ENCODE measurements at regions not wholly inside any gene's neighbourhood (a gene's known extent, or its start where the extent isn't known, plus 50 kb on each side); places are given as distances from the start of the nearest gene placed in this dataset.

GRCh38 chr1:182122913-182123260 is 61.4 kb upstream of the ZNF648 start:
- no peak for DNase-seq (ENCODE audit: low read depth)

DNA sequence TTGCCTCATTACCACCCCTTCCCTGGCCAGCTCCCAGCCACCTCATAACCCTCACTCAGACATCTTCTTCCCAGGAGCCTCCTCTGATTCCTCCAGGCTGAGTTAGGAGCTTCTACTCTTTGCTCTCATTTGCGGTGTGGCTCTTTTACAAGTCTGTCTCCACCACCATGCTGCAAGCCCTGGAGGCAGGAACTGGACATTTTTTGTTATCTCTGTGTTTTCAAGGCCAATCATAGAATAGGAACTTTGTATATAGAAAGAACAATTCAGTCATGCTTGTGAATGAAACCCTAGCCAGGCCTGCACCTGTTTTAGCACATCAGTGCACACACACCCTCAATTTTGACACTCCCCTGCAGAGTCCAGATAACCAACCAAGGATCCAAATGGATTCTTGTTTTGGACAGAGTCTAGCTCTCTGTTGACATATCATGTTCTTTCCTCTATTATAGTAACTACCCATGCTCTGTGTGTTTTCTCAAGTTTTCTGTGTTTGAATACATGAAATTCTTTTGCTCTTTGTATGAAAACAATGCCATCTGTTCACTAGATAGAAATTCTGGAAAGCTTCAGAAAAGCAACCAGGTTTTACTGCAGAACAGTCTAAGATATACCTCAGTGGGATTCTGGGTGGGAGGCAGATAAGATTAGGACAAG is 60.9 kb upstream of the ZNF648 start:
- DNase-seq (ENCODE audit: low read depth): no peak

- no peak for DNase-seq (ENCODE audit: low read depth)
Measured at GRCh38 chr1:182121787-182122186, 60.3 kb upstream of the ZNF648 start.

DNA sequence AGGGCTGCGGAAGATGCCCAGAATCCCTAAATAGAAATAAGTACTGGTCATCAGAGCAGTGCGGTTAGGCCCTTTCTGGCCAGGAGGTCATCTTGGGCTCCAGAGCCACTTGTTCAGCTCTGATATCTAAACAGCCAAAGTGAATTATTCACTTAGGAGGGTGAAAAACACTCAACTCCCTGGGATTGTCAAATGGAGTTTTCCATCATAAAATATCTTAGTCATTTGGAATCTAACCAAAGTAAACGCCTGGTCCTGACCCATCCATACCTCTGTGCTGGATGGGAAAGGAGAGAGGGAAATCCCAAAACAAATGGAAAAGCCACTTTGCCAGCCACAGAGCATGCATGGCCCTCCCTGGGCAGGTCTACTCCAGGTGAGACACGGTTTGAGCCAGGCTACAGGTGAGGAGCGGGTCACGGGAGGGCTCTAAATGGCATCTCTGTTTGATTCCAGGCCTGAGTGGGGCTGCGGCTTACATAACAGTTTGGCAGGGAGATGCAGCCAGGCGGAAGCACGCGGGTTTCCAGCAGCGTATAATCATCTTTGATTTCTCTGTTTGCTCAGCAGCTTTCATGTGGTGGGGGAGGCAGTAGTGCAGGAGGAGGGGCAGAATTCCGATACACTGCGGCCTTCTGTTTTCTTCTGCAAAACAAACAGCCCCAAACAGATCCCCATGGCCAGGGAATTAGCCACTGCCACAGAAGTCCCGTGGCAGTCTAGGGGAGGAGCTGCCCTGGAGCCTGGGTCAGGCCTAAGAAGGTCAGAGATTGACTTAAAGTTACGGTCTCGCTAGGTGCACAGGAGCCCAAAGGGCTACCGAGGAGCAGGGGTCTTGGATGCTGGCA is 59.1 kb upstream of the ZNF648 start:
- no peak for DNase-seq (ENCODE audit: low read depth)

DNA sequence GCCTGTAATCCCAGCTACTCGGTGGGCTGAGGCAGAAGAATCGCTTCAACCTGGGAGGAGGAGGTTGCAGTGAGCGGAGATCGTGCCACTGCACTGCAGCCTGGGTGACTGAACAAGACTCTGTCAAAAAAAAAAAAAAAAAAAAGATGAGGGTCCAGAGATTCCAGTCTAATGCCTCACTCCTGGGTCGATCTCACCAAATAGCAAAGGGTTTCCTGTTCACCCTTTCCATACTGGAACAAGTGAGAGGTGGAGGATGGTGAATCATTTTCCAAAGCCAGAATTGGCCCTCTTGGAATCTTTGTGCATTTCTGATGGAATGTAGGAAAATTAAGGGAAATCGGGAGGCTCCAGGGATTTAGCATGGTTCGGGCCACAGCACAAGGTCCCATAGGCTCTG is 58.1 kb upstream of the ZNF648 start:
- DNase-seq (ENCODE audit: low read depth): no peak

- no peak for DNase-seq (ENCODE audit: low read depth)
Measured at GRCh38 chr1:182118851-182119250, 57.3 kb upstream of the ZNF648 start.

- no peak for DNase-seq (ENCODE audit: low read depth)
Measured at GRCh38 chr1:182114627-182115023, 53.1 kb upstream of the ZNF648 start.

GRCh38 chr1:182113879-182114626 is 52.5 kb upstream of the ZNF648 start:
- DNase-seq (ENCODE audit: low read depth): no peak

DNA sequence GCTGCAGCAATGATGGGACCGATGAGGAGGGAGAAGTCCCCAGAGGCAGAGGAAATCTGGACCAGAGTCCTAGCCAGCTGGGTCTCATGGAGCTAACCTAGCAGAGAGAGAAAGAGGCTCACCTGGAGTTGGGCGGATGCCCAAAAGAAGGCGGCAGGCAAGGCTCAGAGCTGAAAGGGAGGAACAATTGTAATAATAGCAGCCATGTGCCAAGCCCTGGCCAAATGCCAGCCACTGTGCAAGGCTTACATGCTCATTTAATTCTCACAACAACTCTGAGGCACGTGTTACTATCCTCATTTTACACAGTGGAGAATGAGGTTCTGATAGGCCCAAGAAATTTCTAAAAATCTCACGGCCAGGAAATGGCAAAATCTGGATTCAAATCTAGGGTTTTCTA is 50.0 kb upstream of the ZNF648 start:
- DNase-seq (ENCODE audit: low read depth): no peak

All from stimulated activated CD8-positive, alpha-beta memory T cell treated with anti-CD3 and anti-CD28 coated beads, Interleukin-15, amount 100 ng/mL, for 1 hour (primary cell).